SK-N-SH (cell line): ENCODE measurements at regions not wholly inside any gene's neighbourhood (a gene's known extent, or its start where the extent isn't known, plus 50 kb on each side); places are given as distances from the start of the nearest gene placed in this dataset.

ENCODE experiments used
- CTCF ChIA-PET: fragments of 300-600, 350-600 bp; formaldehyde crosslinking; extraction: SDS; loops from one replicate; lab custom pipeline; 2021; lab: Yijun Ruan, JAX
- POLR2A ChIA-PET: fragments of 350-600 bp; sonication (Branson Sonifier 250); formaldehyde crosslinking; extraction: SDS; loops from one replicate; lab custom pipeline; 2020; ENCODE audit warnings: antibody characterized with exemption, inconsistent platforms; lab: Yijun Ruan, JAX
- DNase-seq: peaks from one replicate; pipeline ENCODE4 v3.0.0; 2012
- H2AFZ ChIP-seq: fragments of 200-600 bp; sonication (generic); 2 replicates; pipeline ENCODE4 v1.8.1; 2016; ENCODE audit warnings: antibody characterized with exemption, mild to moderate bottlenecking, low read depth
- H3F3A ChIP-seq: fragments of 200-600 bp; sonication (generic); replicated peaks from 2 replicates; pipeline ENCODE3; 2016; ENCODE audit warnings: antibody characterized with exemption, mild to moderate bottlenecking; ENCODE audit not compliant: insufficient read depth
- H3K27ac ChIP-seq, 2 experiments: fragments of 200-500 bp in 1 of 2; fragments of 200-600 bp in 1 of 2; sonication (Bioruptor generic) in 1 of 2; sonication (generic), shearing (Covaris generic) in 1 of 2; 2 replicates each; pipeline versions ENCODE4 v1.5.1 to v1.6.1; 2014 to 2016; ENCODE audit warnings: low read depth in 2 of 2, inconsistent platforms in 1 of 2, low read length in 1 of 2, mild to moderate bottlenecking in 1 of 2, mixed read lengths in 1 of 2
- H3K27me3 ChIP-seq: fragments of 200-600 bp; sonication (generic), shearing (Covaris generic); 2 replicates; pipeline ENCODE4 v1.6.1; 2016; ENCODE audit warnings: mixed run types; ENCODE audit not compliant: insufficient read depth
- H3K36me3 ChIP-seq, 2 experiments: fragments of 200-500 bp in 1 of 2; fragments of 200-600 bp in 1 of 2; sonication (Bioruptor generic) in 1 of 2; sonication (generic) in 1 of 2; replicated peaks in 1 of 2; 2 replicates each; pipeline versions ENCODE3 to v1.5.1; 2014 to 2016; ENCODE audit warnings: low read length in 1 of 2, mild to moderate bottlenecking in 1 of 2; ENCODE audit not compliant: insufficient read depth in 2 of 2, control insufficient read depth in 1 of 2
- H3K4me1 ChIP-seq, 2 experiments: fragments of 200-500 bp in 1 of 2; fragments of 200-600 bp in 1 of 2; sonication (Bioruptor generic) in 1 of 2; sonication (generic), shearing (Covaris generic) in 1 of 2; 2 replicates each; pipeline versions ENCODE4 v1.5.1 to v1.6.1; 2014 to 2016; ENCODE audit warnings: low read depth in 1 of 2, low read length in 1 of 2, mixed run types in 1 of 2; ENCODE audit not compliant: insufficient read depth in 2 of 2, control insufficient read depth in 1 of 2
- H3K4me2 ChIP-seq: fragments of 200-600 bp; sonication (generic), shearing (Covaris generic); 2 replicates; pipeline ENCODE4 v1.6.1; 2017; ENCODE audit warnings: mixed run types
- H3K4me3 ChIP-seq, 2 experiments: fragments of 200-500 bp in 1 of 2; fragments of 200-600 bp in 1 of 2; sonication (Bioruptor generic) in 1 of 2; sonication (generic), shearing (Covaris generic) in 1 of 2; 2 replicates each; pipeline versions ENCODE4 v1.5.1 to v1.8.1; 2014 to 2016; ENCODE audit warnings: low read depth in 2 of 2, inconsistent platforms in 1 of 2, low read length in 1 of 2, mild to moderate bottlenecking in 1 of 2, mixed read lengths in 1 of 2, moderate library complexity in 1 of 2
- H3K79me2 ChIP-seq: fragments of 200-600 bp; sonication (generic); 2 replicates; pipeline ENCODE4 v1.8.1; 2017; ENCODE audit warnings: mild to moderate bottlenecking; ENCODE audit not compliant: insufficient read depth
- H3K9ac ChIP-seq: fragments of 200-600 bp; sonication (generic); 2 replicates; pipeline ENCODE4 v1.6.1; 2017; ENCODE audit warnings: mixed run types
- H3K9me2 ChIP-seq: fragments of 200-600 bp; sonication (generic); 2 replicates; pipeline ENCODE4 v1.6.1; 2017; ENCODE audit warnings: mixed run types
- H3K9me3 ChIP-seq: fragments of 200-600 bp; sonication (generic); 2 replicates; pipeline ENCODE4 v1.6.1; 2017; ENCODE audit warnings: mixed run types, mild to moderate bottlenecking, moderate library complexity
- H4K20me1 ChIP-seq: fragments of 200-600 bp; sonication (generic); 2 replicates; pipeline ENCODE4 v1.6.1; 2017; ENCODE audit warnings: mild to moderate bottlenecking, mixed run types; ENCODE audit not compliant: insufficient read depth
- CHD2 ChIP-seq: fragments of 150-350 bp; IDR thresholded peaks from 2 replicates; pipeline ENCODE4 v1.6.1; 2018; ENCODE audit warnings: low read length; ENCODE audit not compliant: partially characterized antibody
- EZH2phosphoT487 ChIP-seq: fragments of 200-600 bp; sonication (generic); IDR thresholded peaks from 2 replicates; pipeline ENCODE4 v1.6.1; 2017; ENCODE audit warnings: low read depth, mixed run types, mild to moderate bottlenecking, antibody characterized with exemption, moderate library complexity, borderline replicate concordance
- FOSL2 ChIP-seq: IDR thresholded peaks from 2 replicates; pipeline ENCODE4 v1.4.0; 2012; ENCODE audit warnings: low read depth, mild to moderate bottlenecking, moderate library complexity, borderline replicate concordance
- FOXJ3 ChIP-seq: sonication (generic); formaldehyde crosslinking; IDR thresholded peaks from 2 replicates; pipeline ENCODE4 v1.5.1; 2020; ENCODE audit warnings: mild to moderate bottlenecking, missing genetic modification reagents
- GATA2 ChIP-seq: sonication (generic); formaldehyde crosslinking; IDR thresholded peaks from 2 replicates; pipeline ENCODE4 v1.5.0; 2020; ENCODE audit warnings: mild to moderate bottlenecking, missing genetic modification reagents
- IRF3 ChIP-seq: fragments of 150-350 bp; IDR thresholded peaks from 2 replicates; pipeline ENCODE4 v1.6.1; 2016; ENCODE audit warnings: mild to moderate bottlenecking, low read depth, low read length
- MEF2A ChIP-seq: IDR thresholded peaks from 2 replicates; pipeline ENCODE4 v1.4.0; 2012; ENCODE audit warnings: low read depth, borderline replicate concordance
- RXRA ChIP-seq: IDR thresholded peaks from 2 replicates; pipeline ENCODE4 v1.4.0; 2012; ENCODE audit warnings: low read depth, mild to moderate bottlenecking, borderline replicate concordance
- SMC3 ChIP-seq: IDR thresholded peaks from 2 replicates; pipeline ENCODE4 v1.6.1; 2012; ENCODE audit warnings: low read depth, low read length, improper control_type of control experiment
- USF1 ChIP-seq: IDR thresholded peaks from 2 replicates; pipeline ENCODE4 v1.4.0; 2012; ENCODE audit warnings: low read depth, borderline replicate concordance
- WGBS: methylation state at CpG from one replicate; pipeline ENCODE4 v1.1.6; 2017; ENCODE audit warnings: low lambda C conversion rate; 5-methylcytosine and 5-hydroxymethylcytosine counted together
- TF ChIP-seq, protein P1 (sequence below): fragments of 150-350 bp; IDR thresholded peaks from 2 replicates; pipeline ENCODE4 v1.6.1; 2017; ENCODE audit warnings: antibody characterized with exemption, low read length, low read depth, borderline replicate concordance
- TF ChIP-seq, protein P2 (sequence below): fragments of 200-600 bp; sonication (generic); IDR thresholded peaks from 2 replicates; pipeline ENCODE4 v1.6.1; 2017; ENCODE audit warnings: antibody characterized with exemption, mild to moderate bottlenecking, moderate library complexity

DNA sequence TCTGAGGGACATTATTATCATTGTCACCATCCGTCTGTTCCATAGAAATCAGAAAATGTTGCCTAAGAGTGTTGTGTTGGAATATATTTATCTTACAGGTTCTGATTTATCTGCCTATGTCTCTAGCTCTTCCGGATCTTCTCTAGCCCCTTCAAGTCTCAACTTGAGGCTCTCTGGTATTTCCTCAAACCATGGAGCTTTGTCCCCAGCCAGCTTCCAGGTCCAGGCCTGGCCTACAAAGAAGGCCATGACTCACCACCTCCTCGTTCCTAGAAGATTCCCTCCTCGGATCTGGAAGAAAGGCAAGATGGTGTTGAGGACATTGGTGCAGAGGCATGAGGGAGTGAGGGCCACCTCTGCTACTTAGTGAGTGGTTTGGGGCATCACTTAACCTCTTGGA is 122.1 kb upstream of the TRIB2 start:
- Histone ChIP-seq H3K27me3 (no peaks in the 10 kb centered on the region), H3K9me2 (no peaks in the 10 kb centered on the region), H3K4me2 (no peak overlapping the region), H3K36me3 (no peaks in the 10 kb centered on the region), H4K20me1 (no peaks in the 10 kb centered on the region), H3K9ac (no peak overlapping the region), H2AFZ (no peak overlapping the region), H3K9me3 (no peaks in the 10 kb centered on the region), H3K4me1 (no peaks in the 10 kb centered on the region; a peak in 1 of 4 replicates), H3K4me3 (no peak overlapping the region), H3F3A (no peaks in the 10 kb centered on the region), H3K27ac (no peak overlapping the region), H3K79me2 (no peaks in the 10 kb centered on the region)
- 82% methylated on average over 4 of the region's 4 CpGs for WGBS
- no peak for DNase-seq
- ChIA-PET POLR2A (no interaction called here), CTCF (interaction anchor here (1.0 to 1.6 kb wide), 3 partner anchors 12 to 18 kb away, joined by 3 to 6 read pairs (median 4); no protein-coding TSS in a partner anchor)
- TF ChIP-seq, protein P1, sequence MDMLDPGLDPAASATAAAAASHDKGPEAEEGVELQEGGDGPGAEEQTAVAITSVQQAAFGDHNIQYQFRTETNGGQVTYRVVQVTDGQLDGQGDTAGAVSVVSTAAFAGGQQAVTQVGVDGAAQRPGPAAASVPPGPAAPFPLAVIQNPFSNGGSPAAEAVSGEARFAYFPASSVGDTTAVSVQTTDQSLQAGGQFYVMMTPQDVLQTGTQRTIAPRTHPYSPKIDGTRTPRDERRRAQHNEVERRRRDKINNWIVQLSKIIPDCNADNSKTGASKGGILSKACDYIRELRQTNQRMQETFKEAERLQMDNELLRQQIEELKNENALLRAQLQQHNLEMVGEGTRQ = no peak
- TF ChIP-seq, protein P2, sequence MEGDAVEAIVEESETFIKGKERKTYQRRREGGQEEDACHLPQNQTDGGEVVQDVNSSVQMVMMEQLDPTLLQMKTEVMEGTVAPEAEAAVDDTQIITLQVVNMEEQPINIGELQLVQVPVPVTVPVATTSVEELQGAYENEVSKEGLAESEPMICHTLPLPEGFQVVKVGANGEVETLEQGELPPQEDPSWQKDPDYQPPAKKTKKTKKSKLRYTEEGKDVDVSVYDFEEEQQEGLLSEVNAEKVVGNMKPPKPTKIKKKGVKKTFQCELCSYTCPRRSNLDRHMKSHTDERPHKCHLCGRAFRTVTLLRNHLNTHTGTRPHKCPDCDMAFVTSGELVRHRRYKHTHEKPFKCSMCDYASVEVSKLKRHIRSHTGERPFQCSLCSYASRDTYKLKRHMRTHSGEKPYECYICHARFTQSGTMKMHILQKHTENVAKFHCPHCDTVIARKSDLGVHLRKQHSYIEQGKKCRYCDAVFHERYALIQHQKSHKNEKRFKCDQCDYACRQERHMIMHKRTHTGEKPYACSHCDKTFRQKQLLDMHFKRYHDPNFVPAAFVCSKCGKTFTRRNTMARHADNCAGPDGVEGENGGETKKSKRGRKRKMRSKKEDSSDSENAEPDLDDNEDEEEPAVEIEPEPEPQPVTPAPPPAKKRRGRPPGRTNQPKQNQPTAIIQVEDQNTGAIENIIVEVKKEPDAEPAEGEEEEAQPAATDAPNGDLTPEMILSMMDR = no peak
- TF ChIP-seq FOSL2 (no peak), MEF2A (no peak), SMC3 (no peak), GATA2 (CRISPR knock-in tag) (no peak)

DNA sequence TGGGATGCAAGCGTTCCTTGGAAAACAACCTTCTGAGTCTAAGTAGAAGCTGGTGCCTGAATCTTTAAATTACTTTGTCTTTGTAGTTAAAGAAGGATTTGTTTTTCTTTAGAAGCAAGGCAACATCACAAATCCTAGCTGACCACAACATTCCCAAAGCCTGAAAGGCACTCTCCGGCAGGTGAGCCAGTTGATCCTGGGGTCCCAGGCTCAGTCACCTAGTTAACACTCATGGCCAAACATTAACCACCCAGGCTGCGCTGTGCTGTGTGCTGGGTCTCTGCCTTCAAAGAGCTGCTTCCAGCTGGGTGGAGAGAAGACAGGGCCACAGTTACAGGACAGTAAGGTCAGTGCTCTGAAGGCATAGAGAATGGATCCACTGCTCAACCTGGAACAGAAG is 120.0 kb upstream of the TRIB2 start:
- no peak overlapping the region for H3K4me3 ChIP-seq
- no peak overlapping the region for H3K4me2 ChIP-seq
- no peaks in the 10 kb centered on the region for H3K27me3 ChIP-seq
- no peaks in the 10 kb centered on the region for H3K36me3 ChIP-seq
- ChIA-PET POLR2A (no interaction called here), CTCF (interaction anchor here (0.6 to 1.0 kb wide), 2 partner anchors 9 to 121 kb away, joined by 3 read pairs; no protein-coding TSS in a partner anchor)
- DNase-seq = no peak
- no peaks in the 10 kb centered on the region for H3K9me2 ChIP-seq
- H3K9ac ChIP-seq = no peak overlapping the region
- no peaks in the 10 kb centered on the region for H3K79me2 ChIP-seq
- TF ChIP-seq FOXJ3 (CRISPR knock-in tag) (no peak), RXRA (no peak), USF1 (no peak), EZH2phosphoT487 (no peak), IRF3 (no peak), MEF2A (no peak), CHD2 (no peak)
- TF ChIP-seq, protein P2 = no peak
- no peaks in the 10 kb centered on the region for H3F3A ChIP-seq
- WGBS = 81% methylated on average over 3 of the region's 3 CpGs
- H4K20me1 ChIP-seq = no peaks in the 10 kb centered on the region
- no peaks in the 10 kb centered on the region for H3K9me3 ChIP-seq
- peaks cover 0 to 5% of the 10 kb centered on the region in 2 experiments; a peak in 1 of 4 replicates for H3K4me1 ChIP-seq
- no peak overlapping the region for H2AFZ ChIP-seq
- H3K27ac ChIP-seq = no peak overlapping the region
